HL-60 (cell line): ENCODE measurements at regions not wholly inside any gene's neighbourhood (a gene's known extent, or its start where the extent isn't known, plus 50 kb on each side); places are given as distances from the start of the nearest gene placed in this dataset.

Experiments
- POLR2AphosphoS5 ChIP-seq: IDR thresholded peaks from 2 replicates; pipeline ENCODE4 v1.6.1; 2012; ENCODE audit warnings: low read depth
- TF ChIP-seq, protein P1 (sequence below): IDR thresholded peaks from one replicate; pipeline ENCODE4 v1.5.1; 2011; ENCODE audit warnings: low read length, control low read depth, inconsistent platforms; ENCODE audit not compliant: insufficient read depth

- TF ChIP-seq, protein P1, sequence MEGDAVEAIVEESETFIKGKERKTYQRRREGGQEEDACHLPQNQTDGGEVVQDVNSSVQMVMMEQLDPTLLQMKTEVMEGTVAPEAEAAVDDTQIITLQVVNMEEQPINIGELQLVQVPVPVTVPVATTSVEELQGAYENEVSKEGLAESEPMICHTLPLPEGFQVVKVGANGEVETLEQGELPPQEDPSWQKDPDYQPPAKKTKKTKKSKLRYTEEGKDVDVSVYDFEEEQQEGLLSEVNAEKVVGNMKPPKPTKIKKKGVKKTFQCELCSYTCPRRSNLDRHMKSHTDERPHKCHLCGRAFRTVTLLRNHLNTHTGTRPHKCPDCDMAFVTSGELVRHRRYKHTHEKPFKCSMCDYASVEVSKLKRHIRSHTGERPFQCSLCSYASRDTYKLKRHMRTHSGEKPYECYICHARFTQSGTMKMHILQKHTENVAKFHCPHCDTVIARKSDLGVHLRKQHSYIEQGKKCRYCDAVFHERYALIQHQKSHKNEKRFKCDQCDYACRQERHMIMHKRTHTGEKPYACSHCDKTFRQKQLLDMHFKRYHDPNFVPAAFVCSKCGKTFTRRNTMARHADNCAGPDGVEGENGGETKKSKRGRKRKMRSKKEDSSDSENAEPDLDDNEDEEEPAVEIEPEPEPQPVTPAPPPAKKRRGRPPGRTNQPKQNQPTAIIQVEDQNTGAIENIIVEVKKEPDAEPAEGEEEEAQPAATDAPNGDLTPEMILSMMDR, result no peak
- no peak for TF ChIP-seq POLR2AphosphoS5
These were observed 52.5 kb upstream of the FCN1 start for GRCh38 chr9:134970198-134970597.
